Activated CD4-positive, alpha-beta memory T cell treated with anti-CD3 and anti-CD28 coated beads, Interleukin-2, amount 10 ng/mL, durations not matched to agents 7 days and 5 days (primary cell): ENCODE measurements at regions not wholly inside any gene's neighbourhood (a gene's known extent, or its start where the extent isn't known, plus 50 kb on each side); places are given as distances from the start of the nearest gene placed in this dataset.

ENCODE experiments used
- CTCF ChIA-PET: fragments of 350-600 bp; sonication (Branson Sonifier 250); formaldehyde crosslinking; loops from one replicate; lab custom pipeline; 2021; ENCODE audit warnings: antibody characterized with exemption, inconsistent platforms; lab: Charles Lee
- POLR2A ChIA-PET: fragments of 350-600 bp; sonication (Branson Sonifier 250); formaldehyde crosslinking; loops from one replicate; lab custom pipeline; 2021; ENCODE audit warnings: antibody characterized with exemption; lab: Charles Lee
- DNase-seq: peaks from one replicate; pipeline ENCODE4 v3.0.0-alpha.2; 2020
- H3K27ac Mint-ChIP-seq: one replicate; pipeline ENCODE4 v1.8.0; 2021; ENCODE audit warnings: mild to moderate bottlenecking, mixed read lengths
- H3K27me3 Mint-ChIP-seq: one replicate; pipeline ENCODE4 v1.8.0; 2021; ENCODE audit warnings: mixed read lengths
- H3K36me3 Mint-ChIP-seq: one replicate; pipeline ENCODE4 v1.8.0; 2021; ENCODE audit warnings: low read depth, mixed read lengths
- H3K4me1 Mint-ChIP-seq: one replicate; pipeline ENCODE4 v1.8.0; 2021; ENCODE audit warnings: mixed read lengths
- H3K4me3 Mint-ChIP-seq: one replicate; pipeline ENCODE4 v1.8.0; 2021; ENCODE audit warnings: mild to moderate bottlenecking, mixed read lengths
- H3K9me3 Mint-ChIP-seq: one replicate; pipeline ENCODE4 v1.8.0; 2021; ENCODE audit warnings: mixed read lengths

DNA sequence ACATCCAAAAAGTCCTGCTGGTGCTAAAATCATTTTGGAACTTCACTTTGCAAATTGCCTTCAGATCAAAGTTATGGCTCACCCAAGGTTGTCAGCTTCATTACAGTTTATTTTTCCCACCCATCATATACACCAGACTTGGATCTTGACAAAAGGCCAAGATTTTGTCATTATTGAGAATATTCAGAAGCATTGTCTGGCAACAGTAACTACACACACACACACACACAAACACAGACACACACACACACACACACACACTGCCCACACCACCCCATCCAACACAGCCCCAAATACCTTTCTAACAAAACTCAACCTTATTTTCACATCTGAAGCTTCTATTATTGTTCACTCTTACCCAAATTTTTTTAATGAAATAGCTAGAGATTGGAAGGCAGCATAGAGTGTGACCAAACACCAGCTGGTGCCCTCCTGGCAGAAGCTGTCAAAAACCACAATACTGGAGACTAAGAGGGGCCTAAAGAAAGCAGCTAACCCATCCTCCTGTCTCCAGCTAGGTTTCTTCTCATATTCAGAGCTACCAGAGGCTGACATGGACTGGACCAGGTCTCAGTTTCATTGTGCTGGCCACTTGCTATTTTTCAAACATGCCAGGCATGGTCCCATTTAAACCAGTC lies 139.1 kb upstream of the ZC3H11B start:
- H3K36me3 Mint-ChIP-seq = no peaks in the 10 kb centered on the region
- ChIA-PET CTCF (interaction anchor here (0.9 kb wide), 1 partner anchor 11 kb away, joined by 3 read pairs; no protein-coding TSS in a partner anchor), POLR2A (no interaction called here)
- H3K27me3 Mint-ChIP-seq = no peaks in the 10 kb centered on the region
- H3K27ac Mint-ChIP-seq = no peak overlapping the region
- no peak for DNase-seq
- no peaks in the 10 kb centered on the region for H3K4me1 Mint-ChIP-seq
- H3K9me3 Mint-ChIP-seq = peaks cover 3% of the 10 kb centered on the region
- no peak overlapping the region for H3K4me3 Mint-ChIP-seq

DNA sequence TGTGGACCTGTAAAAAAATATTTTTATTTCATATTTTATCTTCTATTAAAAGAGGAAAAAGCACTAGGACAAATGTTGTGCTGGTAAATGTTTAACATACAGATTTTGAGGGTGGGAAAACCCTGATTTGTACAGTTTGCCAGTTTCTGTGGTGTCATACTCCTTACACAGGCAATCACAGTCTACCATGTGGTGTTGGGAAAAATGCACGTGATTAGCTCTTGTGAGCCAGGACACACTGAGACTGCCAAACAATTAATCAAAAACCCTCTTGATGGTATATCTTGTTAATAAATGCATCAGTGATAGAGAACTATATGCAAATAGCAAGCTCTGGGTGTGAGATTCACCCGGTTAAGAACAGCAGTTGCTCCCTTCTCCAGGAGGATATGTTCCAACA lies 136.5 kb upstream of the ZC3H11B start:
- no peak for DNase-seq
- H3K27me3 Mint-ChIP-seq = no peaks in the 10 kb centered on the region

DNA sequence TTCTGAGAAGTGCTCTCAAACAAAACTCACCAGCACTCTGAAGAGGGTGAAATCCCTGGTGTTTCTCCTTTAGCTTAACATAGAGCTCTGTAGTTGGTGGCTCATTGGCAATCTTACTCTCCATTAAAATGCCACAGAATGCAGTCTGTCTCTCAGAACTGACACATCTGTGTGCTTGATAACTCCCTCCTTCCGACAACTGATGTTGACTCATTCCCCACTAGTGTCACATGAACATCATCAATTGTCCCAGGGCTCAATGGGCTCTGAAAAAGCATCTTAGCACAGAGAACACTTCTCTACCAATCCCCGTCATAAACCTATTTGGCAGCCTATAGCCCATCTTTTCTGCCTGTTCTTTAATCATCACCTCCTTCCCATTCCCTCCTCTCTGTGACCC lies 133.2 kb upstream of the ZC3H11B start:
- Mint-ChIP-seq H3K27me3 (no peaks in the 10 kb centered on the region), H3K4me1 (no peaks in the 10 kb centered on the region), H3K27ac (no peak overlapping the region), H3K9me3 (no peaks in the 10 kb centered on the region), H3K4me3 (no peak overlapping the region), H3K36me3 (no peaks in the 10 kb centered on the region)
- DNase-seq = no peak
- POLR2A ChIA-PET = no interaction called here
- CTCF ChIA-PET = no interaction called here

More for the DNA sequence above, 136.5 kb upstream of the ZC3H11B start:
- ChIA-PET POLR2A (no interaction called here), CTCF (no interaction called here)
- H3K4me3 Mint-ChIP-seq = no peak overlapping the region
- H3K4me1 Mint-ChIP-seq = no peaks in the 10 kb centered on the region
- H3K9me3 Mint-ChIP-seq = no peaks in the 10 kb centered on the region
- H3K36me3 Mint-ChIP-seq = no peaks in the 10 kb centered on the region
- H3K27ac Mint-ChIP-seq = no peak overlapping the region

DNA sequence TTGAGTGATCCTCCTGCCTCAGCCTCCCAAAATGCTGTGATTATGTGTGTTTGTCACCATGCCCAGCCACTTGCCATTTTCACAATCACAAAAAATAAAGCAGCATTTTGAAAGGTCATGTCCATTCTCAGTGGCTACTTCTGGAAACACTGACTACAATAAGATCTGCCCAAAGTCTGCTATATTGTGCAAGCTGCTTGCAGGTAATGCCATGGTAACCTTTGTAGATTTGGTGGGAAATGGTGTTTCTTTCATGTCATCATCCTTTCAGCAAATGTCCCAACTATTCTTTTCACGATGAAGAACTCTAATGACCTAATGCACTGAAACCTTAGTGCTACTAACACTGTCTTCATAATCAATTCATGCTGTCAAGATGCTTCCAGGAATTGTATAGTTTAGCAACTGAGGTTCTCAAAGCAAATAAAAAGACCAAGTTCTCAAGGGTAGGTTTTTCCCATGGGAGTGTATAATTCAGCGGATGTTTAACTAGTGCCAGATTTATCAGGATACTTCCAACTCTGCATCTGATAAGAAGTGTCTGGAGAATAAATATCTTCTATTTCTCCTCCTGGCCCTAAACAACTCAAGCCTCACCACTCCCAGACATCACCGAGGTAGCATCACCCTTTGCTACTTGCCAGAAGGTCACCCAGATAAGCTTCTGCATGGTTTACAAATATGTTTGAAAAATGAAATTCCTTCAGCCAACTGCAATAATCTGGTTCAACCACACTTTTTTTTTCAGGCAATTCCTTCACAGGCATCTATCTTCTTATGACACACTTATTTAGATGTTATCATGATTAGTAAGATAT lies 132.0 kb upstream of the ZC3H11B start:
- Mint-ChIP-seq H3K4me1 (no peaks in the 10 kb centered on the region), H3K4me3 (no peak overlapping the region), H3K36me3 (no peaks in the 10 kb centered on the region), H3K27me3 (no peaks in the 10 kb centered on the region), H3K27ac (no peak overlapping the region), H3K9me3 (no peaks in the 10 kb centered on the region)
- ChIA-PET POLR2A (no interaction called here), CTCF (no interaction called here)
- DNase-seq = no peak

DNA sequence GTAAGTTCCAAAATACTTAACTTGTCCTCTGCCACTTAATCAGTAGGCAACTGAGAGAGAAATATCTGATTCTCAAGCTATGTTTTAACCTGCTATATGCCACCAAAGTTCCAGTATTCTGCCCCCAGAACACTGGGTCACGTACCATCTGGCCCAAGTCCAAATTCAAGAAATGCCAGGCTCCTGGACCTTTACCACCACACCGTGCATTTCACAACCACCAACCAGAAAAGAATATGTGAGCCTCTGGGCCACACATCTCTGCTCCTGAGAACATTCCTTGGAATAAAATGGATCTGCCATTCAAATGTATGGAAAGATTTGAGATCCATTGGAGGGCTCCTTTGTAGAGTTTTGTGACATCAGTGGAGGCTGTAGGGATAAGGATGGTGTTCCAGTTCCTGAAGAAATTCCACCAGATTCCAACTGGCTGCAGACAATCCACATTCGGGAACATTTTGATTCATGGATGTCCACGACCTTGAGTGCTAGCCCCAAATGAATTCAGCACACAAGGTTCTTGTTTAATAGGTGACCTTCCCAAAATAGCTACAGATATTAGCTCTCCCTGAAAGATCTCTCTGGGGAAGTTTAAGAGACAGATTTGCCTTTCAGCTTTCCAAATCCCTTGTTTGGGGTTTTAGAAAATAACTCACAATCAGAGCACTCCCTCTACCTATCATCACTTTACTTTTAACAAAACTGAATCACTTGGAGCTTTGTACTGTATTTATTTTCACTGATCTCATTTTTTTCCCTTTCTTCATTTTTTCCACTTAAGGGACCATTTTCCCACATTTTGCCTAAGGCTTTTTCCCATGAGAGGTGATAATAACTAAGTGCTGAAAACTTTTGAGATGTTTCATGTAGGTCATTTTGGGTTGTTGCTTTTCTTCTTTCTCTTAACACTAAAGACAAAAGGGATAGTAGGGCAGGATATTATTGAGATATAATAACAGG lies 128.4 kb upstream of the ZC3H11B start:
- H3K27me3 Mint-ChIP-seq = no peaks in the 10 kb centered on the region
- H3K4me1 Mint-ChIP-seq = no peaks in the 10 kb centered on the region
- no peak for DNase-seq
- ChIA-PET POLR2A (no interaction called here), CTCF (interaction anchor here (0.9 kb wide), 1 partner anchor 11 kb away, joined by 3 read pairs; no protein-coding TSS in a partner anchor)
- H3K4me3 Mint-ChIP-seq = no peak overlapping the region
- no peaks in the 10 kb centered on the region for H3K36me3 Mint-ChIP-seq
- no peak overlapping the region for H3K27ac Mint-ChIP-seq
- H3K9me3 Mint-ChIP-seq = no peaks in the 10 kb centered on the region

DNA sequence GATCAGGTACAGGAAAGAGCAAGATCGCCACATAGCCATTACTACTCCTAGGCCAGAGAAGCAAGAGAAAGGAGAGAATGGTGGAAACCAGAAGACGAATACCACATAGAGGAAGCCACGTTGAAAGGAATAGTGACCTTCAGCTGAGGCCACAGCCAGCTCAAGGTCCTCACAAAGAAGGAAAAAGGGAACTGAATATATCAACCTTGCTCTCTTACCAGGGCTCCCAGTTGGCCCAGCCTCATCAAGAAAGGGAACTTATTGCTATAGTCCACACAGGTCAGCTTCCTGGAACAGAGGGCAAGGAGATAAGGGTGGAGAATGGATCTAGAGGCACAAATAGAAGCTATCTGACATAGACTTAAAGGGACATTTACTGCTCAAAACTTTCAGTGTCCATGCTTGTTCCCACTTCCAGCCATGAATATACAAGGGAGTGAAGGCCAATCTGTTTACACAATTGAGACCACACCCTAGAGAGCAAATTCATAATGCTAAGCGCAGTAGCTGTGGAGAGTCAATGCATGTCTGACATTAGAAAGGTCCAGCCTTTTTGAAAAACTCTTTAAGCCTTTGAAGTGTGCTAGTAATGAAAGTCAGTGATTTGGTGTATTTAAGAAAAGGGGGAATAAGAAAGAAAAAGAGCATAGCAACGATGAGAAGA lies 120.7 kb upstream of the ZC3H11B start:
- Mint-ChIP-seq H3K27ac (no peak overlapping the region), H3K9me3 (no peaks in the 10 kb centered on the region), H3K27me3 (no peaks in the 10 kb centered on the region), H3K4me1 (no peaks in the 10 kb centered on the region), H3K4me3 (no peak overlapping the region), H3K36me3 (no peaks in the 10 kb centered on the region)
- DNase-seq = no peak
- CTCF ChIA-PET = no interaction called here
- POLR2A ChIA-PET = no interaction called here

DNA sequence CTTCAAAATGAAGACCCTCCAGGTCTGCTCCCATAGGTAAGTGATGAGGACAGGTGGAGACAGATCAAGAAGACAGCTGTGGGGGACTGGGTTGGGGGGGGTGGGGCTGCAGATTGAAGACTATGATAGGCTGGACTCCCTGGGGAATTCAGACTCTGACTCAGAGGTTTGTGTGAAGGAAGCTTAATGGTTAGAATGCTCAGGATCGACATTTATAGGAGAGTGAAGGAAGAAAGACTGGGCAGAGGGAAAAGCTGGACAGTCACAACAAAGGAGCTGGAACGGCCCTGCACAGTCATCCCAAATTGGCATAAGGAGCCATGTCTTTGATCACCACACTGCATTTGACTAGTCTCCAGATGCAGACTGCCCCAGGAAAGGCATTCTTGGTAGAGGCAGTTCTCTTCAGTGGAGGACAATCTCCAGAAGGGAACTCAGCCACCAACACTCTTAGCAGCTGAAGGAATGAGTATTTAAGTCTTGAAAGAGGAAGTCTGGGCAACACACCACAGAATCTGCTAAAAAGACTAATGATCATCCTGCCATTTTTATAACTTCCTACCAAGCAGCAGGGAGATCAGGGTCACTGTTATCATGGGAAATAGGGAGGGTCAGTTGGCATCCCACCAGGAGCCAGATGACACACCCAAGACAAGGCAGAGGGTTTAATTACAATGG lies 120.0 kb upstream of the ZC3H11B start:
- Mint-ChIP-seq H3K27ac (no peak overlapping the region), H3K36me3 (no peaks in the 10 kb centered on the region), H3K4me1 (no peaks in the 10 kb centered on the region), H3K9me3 (no peaks in the 10 kb centered on the region), H3K27me3 (no peaks in the 10 kb centered on the region), H3K4me3 (no peak overlapping the region)
- ChIA-PET CTCF (no interaction called here), POLR2A (no interaction called here)
- no peak for DNase-seq

DNA sequence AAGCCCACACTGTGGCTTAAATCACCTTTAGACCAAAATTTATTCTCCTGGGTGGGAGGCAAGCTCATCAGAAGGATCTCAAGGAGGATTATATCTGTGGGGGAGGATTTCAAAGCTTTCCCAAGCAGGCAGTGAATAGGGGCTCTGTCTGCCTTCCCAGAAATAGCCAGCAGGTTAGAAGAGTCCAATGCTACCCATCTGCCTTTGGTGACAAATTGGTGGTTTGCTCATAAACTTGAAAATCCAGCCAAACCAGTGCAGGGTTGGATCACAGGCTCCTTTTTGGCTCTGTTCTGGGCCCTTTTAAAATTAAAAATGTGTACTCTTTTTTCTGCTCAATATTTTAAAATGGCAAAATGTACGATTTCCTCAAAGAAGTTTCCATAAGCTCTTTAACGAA lies 118.9 kb upstream of the ZC3H11B start:
- H3K9me3 Mint-ChIP-seq = peaks cover 7% of the 10 kb centered on the region
- POLR2A ChIA-PET = no interaction called here
- CTCF ChIA-PET = no interaction called here
- no peak overlapping the region for H3K27ac Mint-ChIP-seq
- H3K4me3 Mint-ChIP-seq = no peak overlapping the region
- H3K27me3 Mint-ChIP-seq = no peaks in the 10 kb centered on the region
- no peak for DNase-seq
- H3K4me1 Mint-ChIP-seq = no peaks in the 10 kb centered on the region
- H3K36me3 Mint-ChIP-seq = no peaks in the 10 kb centered on the region

DNA sequence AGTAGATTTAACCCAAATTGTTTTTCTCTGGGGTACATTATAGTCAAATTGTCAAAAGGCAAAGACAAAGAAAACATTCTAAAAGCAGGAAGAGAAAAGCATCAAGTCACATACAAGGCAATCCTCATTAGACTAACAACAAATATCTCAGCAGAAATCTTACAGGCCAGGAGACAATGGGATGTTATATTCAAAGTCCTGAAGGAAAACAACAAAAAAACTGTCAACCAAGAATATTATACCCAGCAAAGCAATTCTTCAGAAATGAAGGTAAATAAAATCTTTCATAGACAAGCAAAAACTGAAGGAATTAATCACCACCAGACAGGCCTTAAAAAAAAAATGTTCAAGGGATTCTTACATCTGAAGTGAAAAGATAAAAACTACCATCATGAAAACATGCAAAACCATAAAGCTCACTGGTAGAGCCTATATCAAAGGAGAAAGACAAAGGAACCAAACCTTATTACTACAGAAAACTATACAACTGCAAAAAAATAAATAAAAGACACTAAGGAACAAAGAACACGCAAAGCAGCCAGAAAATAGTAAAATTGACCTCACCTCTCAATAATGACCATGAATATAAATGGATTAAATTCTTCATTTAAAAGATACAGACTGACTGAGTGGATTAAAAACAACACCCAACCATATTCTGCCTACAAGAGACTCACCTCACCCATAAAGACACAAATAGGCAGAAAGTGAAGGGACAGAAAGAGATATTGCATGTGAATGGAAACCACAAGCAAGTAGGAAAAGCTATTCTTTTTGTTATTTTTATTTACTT lies 113.8 kb upstream of the ZC3H11B start:
- CTCF ChIA-PET = no interaction called here
- no peak overlapping the region for H3K27ac Mint-ChIP-seq
- H3K27me3 Mint-ChIP-seq = no peaks in the 10 kb centered on the region
- POLR2A ChIA-PET = no interaction called here
- H3K36me3 Mint-ChIP-seq = no peaks in the 10 kb centered on the region
- no peak overlapping the region for H3K4me3 Mint-ChIP-seq
- no peak for DNase-seq
- H3K4me1 Mint-ChIP-seq = no peaks in the 10 kb centered on the region
- H3K9me3 Mint-ChIP-seq = peaks cover 20% of the 10 kb centered on the region

DNA sequence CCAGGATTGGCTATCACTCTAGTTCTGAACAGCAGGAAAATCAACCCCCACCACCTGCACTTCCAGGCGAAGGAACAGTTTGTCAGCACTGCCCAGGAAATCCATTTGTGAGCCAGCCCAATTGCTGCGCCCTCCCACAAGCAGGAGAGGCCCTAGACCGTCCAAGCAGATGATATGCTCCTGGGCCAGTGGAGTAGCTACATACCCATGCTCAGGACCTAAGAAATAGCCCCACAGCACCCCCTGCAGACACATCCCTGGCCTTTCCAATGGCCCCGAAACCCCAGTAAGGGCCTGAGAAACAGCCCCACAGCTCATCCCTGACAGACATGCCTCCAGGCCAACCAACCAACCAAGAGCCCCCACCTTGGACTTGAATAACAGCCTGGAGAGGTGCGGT lies 111.5 kb upstream of the ZC3H11B start:
- H3K4me1 Mint-ChIP-seq = no peaks in the 10 kb centered on the region
- no peak overlapping the region for H3K4me3 Mint-ChIP-seq
- H3K27me3 Mint-ChIP-seq = no peaks in the 10 kb centered on the region
- no peak overlapping the region for H3K27ac Mint-ChIP-seq
- no peaks in the 10 kb centered on the region for H3K36me3 Mint-ChIP-seq
- H3K9me3 Mint-ChIP-seq = peaks cover 20% of the 10 kb centered on the region
- ChIA-PET POLR2A (no interaction called here), CTCF (no interaction called here)
- no peak for DNase-seq

DNA sequence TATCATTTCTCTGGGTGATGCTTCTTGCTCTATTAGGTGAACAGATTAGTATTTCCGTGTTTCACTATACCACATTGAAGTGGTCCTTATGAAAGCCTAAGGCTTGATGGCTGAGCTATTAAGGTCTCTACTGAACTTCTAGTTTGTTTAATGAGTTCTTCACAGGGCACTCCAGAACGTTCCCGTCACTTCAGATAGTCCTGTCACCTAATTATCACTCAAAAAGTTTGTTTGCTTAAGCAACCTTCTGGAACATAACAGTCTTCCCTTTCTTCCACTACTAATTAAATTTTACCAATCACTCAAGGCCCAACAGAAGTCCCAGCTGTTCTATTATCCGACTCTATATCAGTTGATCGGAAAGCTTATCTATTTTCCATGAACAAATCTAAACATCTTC lies 104.6 kb upstream of the ZC3H11B start:
- H3K9me3 Mint-ChIP-seq = no peaks in the 10 kb centered on the region
- no peaks in the 10 kb centered on the region for H3K36me3 Mint-ChIP-seq
- CTCF ChIA-PET = no interaction called here
- no peak overlapping the region for H3K27ac Mint-ChIP-seq
- no peak for DNase-seq
- H3K4me3 Mint-ChIP-seq = no peak overlapping the region
- H3K27me3 Mint-ChIP-seq = no peaks in the 10 kb centered on the region
- POLR2A ChIA-PET = no interaction called here
- no peaks in the 10 kb centered on the region for H3K4me1 Mint-ChIP-seq

DNA sequence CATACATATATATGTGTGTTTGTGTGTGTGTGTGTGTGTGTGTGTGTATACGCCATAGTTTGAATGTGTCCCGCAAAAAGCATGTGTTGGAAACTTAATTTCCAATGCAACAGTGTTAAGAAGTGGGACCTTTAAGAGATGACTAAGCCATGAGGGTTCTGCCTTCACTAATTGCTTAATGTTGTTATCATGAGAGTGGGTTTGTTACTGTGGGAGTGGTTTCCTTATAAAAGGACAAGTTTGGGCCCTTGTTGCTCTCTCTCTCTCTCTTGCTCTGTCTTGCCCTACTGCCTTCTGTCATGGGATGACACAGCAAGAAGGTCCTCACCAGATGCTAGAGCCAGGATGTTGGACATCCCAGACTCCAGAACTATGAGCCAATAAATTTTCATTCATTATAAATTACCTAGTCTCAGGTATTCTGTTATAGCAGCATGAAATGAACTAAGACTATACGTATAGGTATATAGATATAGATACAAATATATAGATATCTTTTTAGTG lies 103.8 kb upstream of the ZC3H11B start:
- no peak overlapping the region for H3K4me3 Mint-ChIP-seq
- no peaks in the 10 kb centered on the region for H3K27me3 Mint-ChIP-seq
- CTCF ChIA-PET = no interaction called here
- POLR2A ChIA-PET = no interaction called here
- no peak for DNase-seq
- H3K36me3 Mint-ChIP-seq = no peaks in the 10 kb centered on the region
- H3K4me1 Mint-ChIP-seq = no peaks in the 10 kb centered on the region
- no peak overlapping the region for H3K27ac Mint-ChIP-seq
- no peaks in the 10 kb centered on the region for H3K9me3 Mint-ChIP-seq
